Lower leg skin (tissue), 4 donors: ENCODE measurements at regions not wholly inside any gene's neighbourhood (a gene's known extent, or its start where the extent isn't known, plus 50 kb on each side); places are given as distances from the start of the nearest gene placed in this dataset.

Experiments used
- DNase-seq, 2 donors: peaks; one replicate each; pipeline ENCODE4 v3.0.0-alpha.2; 2019; ENCODE audit warnings: low spot score in 2 of 2
- H3K4me3 ChIP-seq: fragments of 200-600 bp; sonication (generic); 2 replicates; pipeline ENCODE4 v1.5.1; 2017; ENCODE audit warnings: mild to moderate bottlenecking, low read depth; ENCODE audit not compliant: poor library complexity, severe bottlenecking
- POLR2A ChIP-seq, 2 donors: fragments of 450-650 bp; IDR thresholded peaks; one replicate each; pipeline ENCODE4 v1.6.1; 2016 to 2017; ENCODE audit warnings: antibody characterized with exemption in 2 of 2, mild to moderate bottlenecking in 1 of 2, moderate library complexity in 1 of 2
- WGBS, 2 donors: methylation state at CpG; one replicate each; pipeline ENCODE4 v1.1.5; 2018; 5-methylcytosine and 5-hydroxymethylcytosine counted together
- intact Hi-C: fragments of 100-400 bp; cut with DNase I; formaldehyde crosslinking; loops from one replicate; pipeline ENCODE4 v1.15.0; 2023; ENCODE audit warnings: low total_unique reads
- TF ChIP-seq, protein P1 (sequence below), 3 donors: fragments of 450-650 bp; IDR thresholded peaks; one replicate each; pipeline ENCODE4 v1.5.1; 2016; ENCODE audit warnings: antibody characterized with exemption in 3 of 3, mild to moderate bottlenecking in 3 of 3, moderate library complexity in 2 of 3

DNA sequence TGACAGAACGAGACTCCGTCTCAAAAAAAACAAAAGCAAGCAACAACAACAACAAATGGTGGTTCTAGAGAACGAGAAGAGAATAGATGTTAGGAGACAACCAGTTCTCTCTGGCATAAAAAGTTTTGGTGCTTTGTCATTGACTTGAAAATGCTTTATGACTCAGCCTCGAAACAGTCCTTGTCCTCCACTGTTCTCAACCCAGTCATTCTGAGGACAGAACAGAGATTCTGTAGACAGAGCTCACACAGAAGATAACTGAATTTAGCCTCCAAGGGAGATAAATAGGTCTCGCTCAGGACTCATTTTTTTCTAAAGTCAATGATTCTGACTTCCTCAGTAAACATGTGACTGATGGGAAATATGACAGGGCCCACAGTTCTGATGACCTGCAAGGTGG lies 76.0 kb upstream of the FSTL4 start:
- DNase-seq: no peak
- no peak overlapping the region for H3K4me3 ChIP-seq
- TF ChIP-seq POLR2A (IDR thresholded peaks at IDR 0.05): no peak
- TF ChIP-seq, protein P1, sequence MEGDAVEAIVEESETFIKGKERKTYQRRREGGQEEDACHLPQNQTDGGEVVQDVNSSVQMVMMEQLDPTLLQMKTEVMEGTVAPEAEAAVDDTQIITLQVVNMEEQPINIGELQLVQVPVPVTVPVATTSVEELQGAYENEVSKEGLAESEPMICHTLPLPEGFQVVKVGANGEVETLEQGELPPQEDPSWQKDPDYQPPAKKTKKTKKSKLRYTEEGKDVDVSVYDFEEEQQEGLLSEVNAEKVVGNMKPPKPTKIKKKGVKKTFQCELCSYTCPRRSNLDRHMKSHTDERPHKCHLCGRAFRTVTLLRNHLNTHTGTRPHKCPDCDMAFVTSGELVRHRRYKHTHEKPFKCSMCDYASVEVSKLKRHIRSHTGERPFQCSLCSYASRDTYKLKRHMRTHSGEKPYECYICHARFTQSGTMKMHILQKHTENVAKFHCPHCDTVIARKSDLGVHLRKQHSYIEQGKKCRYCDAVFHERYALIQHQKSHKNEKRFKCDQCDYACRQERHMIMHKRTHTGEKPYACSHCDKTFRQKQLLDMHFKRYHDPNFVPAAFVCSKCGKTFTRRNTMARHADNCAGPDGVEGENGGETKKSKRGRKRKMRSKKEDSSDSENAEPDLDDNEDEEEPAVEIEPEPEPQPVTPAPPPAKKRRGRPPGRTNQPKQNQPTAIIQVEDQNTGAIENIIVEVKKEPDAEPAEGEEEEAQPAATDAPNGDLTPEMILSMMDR (IDR thresholded peaks at IDR 0.05): no peak
- intact Hi-C loops: no loop called here
- WGBS, 2 donors: 78 to 85% methylated on average over 5 of the region's 5 CpGs

DNA sequence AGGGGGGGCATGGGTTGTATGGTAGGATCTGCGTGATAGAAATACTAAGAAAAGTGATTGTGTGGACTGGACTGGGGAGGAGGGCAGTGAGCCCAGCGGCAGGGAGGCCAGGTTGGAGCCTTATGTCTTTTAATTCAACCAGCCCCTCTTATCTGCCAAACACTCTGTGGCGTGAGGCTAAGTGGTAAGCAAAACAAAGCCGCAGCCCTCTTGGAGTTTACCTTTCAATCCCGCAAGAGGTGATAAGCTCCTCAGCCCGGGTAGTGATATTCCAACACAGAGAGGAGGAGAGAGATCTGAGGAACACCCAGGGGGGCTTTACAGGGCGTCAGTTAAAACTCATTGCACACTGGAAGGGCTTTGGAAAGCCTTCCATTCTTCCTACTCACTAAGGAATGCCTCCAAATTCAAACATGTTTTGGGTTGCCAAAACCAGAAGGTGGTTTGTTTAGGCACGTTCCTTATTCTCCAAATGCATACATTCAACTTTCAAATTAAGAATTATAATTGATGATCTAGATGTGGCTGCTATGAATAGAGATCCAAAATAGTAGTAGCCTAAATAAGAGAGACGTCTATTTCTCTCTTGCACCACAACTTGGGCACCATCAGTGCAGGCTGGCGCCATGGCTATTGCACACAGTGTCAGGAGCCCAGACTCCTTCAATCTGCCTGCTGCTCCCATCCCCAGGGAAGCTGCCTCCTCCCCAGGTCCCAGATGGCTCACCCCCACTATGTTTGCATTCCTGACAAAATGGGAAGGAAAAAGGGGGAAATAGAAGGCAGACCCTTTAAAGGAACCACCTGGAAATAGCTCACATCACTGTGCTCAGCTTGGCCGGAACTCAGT lies 75.1 kb upstream of the FSTL4 start:
- DNase-seq: no peak
- 46 to 48% methylated on average over 11 of the region's 11 CpGs for WGBS, 2 donors
- intact Hi-C loops: no loop called here
- TF ChIP-seq, protein P1 (IDR thresholded peaks at IDR 0.05): no peak
- TF ChIP-seq POLR2A (IDR thresholded peaks at IDR 0.05): no peak
- H3K4me3 ChIP-seq: no peak overlapping the region

DNA sequence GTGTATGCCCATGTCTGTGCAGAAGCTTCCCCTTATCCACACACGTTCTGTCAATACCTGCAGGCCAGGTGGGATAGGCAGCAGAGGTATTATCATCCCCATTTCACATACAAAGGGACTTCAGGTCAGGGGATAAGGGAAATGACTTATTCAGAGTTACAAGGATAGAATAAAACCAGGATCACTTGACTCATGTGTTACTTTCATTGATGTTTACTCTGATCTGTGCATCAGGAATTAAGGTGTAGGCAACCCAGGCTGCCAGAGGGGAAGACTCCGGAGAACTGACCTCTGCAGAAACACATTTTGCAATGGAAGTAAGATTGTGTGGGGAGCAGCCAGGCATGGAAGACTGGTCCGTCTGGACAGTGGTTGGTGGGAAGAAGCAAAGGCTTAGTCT lies 74.2 kb upstream of the FSTL4 start:
- WGBS, 2 donors: 68 to 70% methylated on average over 3 of the region's 3 CpGs
- no peak for TF ChIP-seq POLR2A (IDR thresholded peaks at IDR 0.05)
- TF ChIP-seq, protein P1 (IDR thresholded peaks at IDR 0.05): no peak
- peak in 1 of 2 donors; percentile 29 for DNase-seq
- H3K4me3 ChIP-seq: no peak overlapping the region
- intact Hi-C loops: no loop called here

DNA sequence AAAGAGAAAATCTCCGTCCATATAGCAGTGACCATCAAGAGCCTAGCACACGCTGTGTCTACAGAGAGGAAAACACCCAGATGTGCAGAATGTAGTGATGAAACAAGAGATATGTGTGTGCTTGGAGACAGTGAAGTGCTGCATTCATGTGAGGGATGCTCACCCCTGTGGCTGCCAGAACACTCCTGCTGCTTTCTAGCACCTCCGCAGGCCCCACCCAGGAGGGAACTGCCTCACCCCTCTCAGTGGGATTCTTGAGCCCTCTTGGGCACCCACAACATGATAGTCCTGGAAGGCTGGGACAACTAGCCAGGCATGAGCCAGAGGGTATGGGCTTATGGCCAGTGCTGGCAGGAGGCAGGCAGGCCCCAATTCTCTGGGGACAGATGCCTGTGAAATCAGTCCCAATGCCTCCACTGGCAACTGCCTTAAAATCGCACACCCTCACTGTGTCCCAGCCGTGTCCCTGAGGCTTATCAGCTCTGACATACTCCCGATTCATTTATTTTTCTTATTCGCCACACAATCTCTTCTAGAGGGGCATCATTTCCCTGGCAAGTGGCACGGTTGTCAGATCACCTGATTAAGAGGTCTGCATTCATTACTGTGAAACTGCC lies 73.2 kb upstream of the FSTL4 start:
- DNase-seq: peak in 1 of 2 donors; percentile 74
- intact Hi-C loops: no loop called here
- WGBS, 2 donors: 61 to 64% methylated on average over 8 of the region's 8 CpGs
- TF ChIP-seq, protein P1 (IDR thresholded peaks at IDR 0.05): no peak
- no peak for TF ChIP-seq POLR2A (IDR thresholded peaks at IDR 0.05)
- H3K4me3 ChIP-seq: no peak overlapping the region

DNA sequence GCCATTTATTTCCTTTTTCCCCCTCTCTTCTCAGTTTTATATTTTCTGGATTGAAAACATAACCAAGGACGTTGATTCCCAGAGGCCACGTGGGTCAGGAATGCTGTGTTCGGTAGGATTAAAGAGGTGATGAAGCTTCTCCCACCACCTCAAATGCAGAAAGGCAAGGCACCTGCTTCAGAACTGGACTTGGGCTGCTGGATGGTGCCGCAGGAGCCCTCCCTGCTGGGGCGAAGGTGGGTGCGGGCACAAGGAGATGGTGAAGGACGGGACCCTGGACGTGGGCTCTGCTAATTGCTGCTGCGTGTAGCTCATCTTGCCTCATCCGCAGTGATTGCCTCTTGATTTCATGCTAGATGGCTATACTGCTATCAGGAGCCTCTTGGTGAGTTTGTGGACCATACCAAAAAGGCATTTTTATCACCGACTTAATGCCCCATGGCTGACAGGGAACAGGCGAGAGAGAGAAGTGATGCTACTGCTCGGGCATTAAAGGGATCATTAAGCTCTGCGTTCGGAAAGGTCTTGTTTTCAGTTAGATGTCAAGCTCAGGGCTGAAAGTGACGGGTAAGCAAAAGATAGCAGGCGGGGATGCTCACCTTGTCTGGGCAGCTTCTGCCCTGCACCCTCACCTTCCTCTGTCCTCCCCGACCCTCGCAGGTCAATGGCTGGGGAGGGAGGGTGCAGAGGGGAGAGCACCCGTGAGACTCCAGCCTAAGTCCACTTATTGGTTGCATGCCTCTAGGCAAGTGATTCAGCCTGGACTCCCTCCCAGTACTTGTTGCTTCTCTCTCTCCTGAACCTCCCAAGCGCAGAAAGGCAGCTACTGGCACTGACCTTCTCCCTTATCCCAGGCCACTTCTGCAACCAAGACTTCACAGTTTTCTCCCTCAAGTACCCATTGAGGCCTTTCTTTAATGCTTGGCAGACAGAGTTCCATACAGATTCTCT lies 71.6 kb upstream of the FSTL4 start:
- no peak for TF ChIP-seq POLR2A (IDR thresholded peaks at IDR 0.05)
- TF ChIP-seq, protein P1 (IDR thresholded peaks at IDR 0.05): no peak
- WGBS, 2 donors: 87% methylated on average over 21 of the region's 21 CpGs
- peak in 1 of 2 donors; percentile 56 for DNase-seq
- intact Hi-C loops: no loop called here
- H3K4me3 ChIP-seq: no peak overlapping the region
